ENCODE measurements at regions not wholly inside any gene's neighbourhood (a gene's known extent, or its start where the extent isn't known, plus 50 kb on each side); places are given as distances from the start of the nearest gene placed in this dataset.

GRCh38 chr2:16716024-16716423 is 50.4 kb upstream of the CYRIA start:
- no peak for DNase-seq
